ENCODE measurements at regions not wholly inside any gene's neighbourhood (a gene's known extent, or its start where the extent isn't known, plus 50 kb on each side); places are given as distances from the start of the nearest gene placed in this dataset.
A peak's percentile ranks its signal among the peaks of the same experiment; 100 is the strongest.

DNA sequence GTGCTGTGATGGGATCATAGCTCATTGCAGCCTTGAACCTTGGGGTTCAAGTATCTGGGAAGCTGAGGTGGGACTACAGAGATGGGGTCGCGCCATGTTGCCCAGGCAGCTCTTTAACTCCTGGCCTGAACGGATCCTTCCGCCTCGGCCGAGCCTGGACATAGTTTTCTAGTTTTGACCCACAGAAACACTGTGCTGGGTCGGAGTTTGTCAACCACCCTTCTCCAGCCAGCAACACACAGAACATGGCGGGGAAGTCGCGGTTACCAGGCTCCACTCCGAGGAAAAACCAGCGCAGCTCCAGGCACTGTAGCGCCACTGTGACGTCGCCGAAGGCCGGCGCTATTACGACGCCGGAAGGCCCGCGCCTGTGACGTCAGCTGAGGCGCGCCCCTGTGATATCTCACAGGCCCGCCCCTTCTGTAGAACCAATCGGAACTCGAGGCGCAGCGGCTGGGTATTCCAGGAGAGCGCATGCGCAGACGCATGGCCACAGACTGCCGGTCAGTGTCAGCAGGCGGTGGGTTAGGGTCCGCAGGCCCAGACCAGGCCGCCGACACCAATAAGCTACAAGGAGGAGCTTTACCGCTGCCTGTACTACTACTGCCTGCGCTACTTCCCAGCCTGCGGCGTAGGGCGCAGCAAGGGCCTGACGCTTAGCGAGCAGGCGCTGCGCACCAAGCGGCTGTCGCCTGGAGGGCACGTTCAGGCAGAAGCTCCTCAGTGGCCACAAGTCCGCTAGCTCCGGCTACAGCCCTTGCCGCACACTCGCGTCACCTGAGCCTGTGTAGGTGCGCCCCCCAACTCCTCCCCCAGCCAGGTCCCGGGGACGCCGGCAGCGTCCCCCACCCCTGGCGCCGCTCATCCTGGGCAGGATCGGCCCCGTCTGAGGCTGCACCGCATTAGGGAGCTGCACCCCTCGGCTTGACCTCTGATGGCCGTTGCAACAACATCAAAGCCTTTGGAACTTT is 135.2 kb upstream of the KCTD7 start (continued):
- TF ChIP-seq, protein P1, sequence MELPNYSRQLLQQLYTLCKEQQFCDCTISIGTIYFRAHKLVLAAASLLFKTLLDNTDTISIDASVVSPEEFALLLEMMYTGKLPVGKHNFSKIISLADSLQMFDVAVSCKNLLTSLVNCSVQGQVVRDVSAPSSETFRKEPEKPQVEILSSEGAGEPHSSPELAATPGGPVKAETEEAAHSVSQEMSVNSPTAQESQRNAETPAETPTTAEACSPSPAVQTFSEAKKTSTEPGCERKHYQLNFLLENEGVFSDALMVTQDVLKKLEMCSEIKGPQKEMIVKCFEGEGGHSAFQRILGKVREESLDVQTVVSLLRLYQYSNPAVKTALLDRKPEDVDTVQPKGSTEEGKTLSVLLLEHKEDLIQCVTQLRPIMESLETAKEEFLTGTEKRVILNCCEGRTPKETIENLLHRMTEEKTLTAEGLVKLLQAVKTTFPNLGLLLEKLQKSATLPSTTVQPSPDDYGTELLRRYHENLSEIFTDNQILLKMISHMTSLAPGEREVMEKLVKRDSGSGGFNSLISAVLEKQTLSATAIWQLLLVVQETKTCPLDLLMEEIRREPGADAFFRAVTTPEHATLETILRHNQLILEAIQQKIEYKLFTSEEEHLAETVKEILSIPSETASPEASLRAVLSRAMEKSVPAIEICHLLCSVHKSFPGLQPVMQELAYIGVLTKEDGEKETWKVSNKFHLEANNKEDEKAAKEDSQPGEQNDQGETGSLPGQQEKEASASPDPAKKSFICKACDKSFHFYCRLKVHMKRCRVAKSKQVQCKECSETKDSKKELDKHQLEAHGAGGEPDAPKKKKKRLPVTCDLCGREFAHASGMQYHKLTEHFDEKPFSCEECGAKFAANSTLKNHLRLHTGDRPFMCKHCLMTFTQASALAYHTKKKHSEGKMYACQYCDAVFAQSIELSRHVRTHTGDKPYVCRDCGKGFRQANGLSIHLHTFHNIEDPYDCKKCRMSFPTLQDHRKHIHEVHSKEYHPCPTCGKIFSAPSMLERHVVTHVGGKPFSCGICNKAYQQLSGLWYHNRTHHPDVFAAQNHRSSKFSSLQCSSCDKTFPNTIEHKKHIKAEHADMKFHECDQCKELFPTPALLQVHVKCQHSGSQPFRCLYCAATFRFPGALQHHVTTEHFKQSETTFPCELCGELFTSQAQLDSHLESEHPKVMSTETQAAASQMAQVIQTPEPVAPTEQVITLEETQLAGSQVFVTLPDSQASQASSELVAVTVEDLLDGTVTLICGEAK (IDR thresholded peaks at IDR 0.05; ENCODE audit: borderline replicate concordance), result peak; percentile 76; the same call in 1 of the 2 replicates
- no peak for TF ChIP-seq PBX3 (IDR thresholded peaks at IDR 0.05; ENCODE audit: insufficient replicate concordance, low read depth, low read length)
- TF ChIP-seq DPF2 (IDR thresholded peaks at IDR 0.05), result peak; percentile 62; the same call in 1 of the 2 replicates
- TF ChIP-seq, protein P2, sequence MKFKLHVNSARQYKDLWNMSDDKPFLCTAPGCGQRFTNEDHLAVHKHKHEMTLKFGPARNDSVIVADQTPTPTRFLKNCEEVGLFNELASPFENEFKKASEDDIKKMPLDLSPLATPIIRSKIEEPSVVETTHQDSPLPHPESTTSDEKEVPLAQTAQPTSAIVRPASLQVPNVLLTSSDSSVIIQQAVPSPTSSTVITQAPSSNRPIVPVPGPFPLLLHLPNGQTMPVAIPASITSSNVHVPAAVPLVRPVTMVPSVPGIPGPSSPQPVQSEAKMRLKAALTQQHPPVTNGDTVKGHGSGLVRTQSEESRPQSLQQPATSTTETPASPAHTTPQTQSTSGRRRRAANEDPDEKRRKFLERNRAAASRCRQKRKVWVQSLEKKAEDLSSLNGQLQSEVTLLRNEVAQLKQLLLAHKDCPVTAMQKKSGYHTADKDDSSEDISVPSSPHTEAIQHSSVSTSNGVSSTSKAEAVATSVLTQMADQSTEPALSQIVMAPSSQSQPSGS (IDR thresholded peaks at IDR 0.05; ENCODE audit: low read length), result 0 out of 2 replicates have a peak, but pooled peaks have one; percentile 26
- no peak for TF ChIP-seq FOS (IDR thresholded peaks at IDR 0.05; ENCODE audit: borderline replicate concordance, extremely low read depth, insufficient read length)
- TF ChIP-seq, protein P3, sequence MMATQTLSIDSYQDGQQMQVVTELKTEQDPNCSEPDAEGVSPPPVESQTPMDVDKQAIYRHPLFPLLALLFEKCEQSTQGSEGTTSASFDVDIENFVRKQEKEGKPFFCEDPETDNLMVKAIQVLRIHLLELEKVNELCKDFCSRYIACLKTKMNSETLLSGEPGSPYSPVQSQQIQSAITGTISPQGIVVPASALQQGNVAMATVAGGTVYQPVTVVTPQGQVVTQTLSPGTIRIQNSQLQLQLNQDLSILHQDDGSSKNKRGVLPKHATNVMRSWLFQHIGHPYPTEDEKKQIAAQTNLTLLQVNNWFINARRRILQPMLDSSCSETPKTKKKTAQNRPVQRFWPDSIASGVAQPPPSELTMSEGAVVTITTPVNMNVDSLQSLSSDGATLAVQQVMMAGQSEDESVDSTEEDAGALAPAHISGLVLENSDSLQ (IDR thresholded peaks at IDR 0.05), result no peak; the same call in 1 of the 2 replicates
- no peak for TF ChIP-seq NFIC (IDR thresholded peaks at IDR 0.05; ENCODE audit: low read depth, low read length)
- TF ChIP-seq IRF3 (IDR thresholded peaks at IDR 0.05), result 0 out of 2 replicates have a peak, but pooled peaks have one; percentile 9
- TF ChIP-seq SKIL (IDR thresholded peaks at IDR 0.05; ENCODE audit: low read depth, poor library complexity, severe bottlenecking), result no peak
- no peak for TF ChIP-seq NFXL1 (IDR thresholded peaks at IDR 0.05; ENCODE audit: borderline replicate concordance)
- no peak for TF ChIP-seq SMC3 (IDR thresholded peaks at IDR 0.05; ENCODE audit: borderline replicate concordance, low read length)
- TF ChIP-seq IRF5 (IDR thresholded peaks at IDR 0.05; ENCODE audit: borderline replicate concordance), result no peak
- TF ChIP-seq YY1 (IDR thresholded peaks at IDR 0.05; ENCODE audit: low read depth, low read length), result peak; percentile 90
- no peak for TF ChIP-seq EZH2 (IDR thresholded peaks at IDR 0.05; ENCODE audit: borderline replicate concordance, control insufficient read depth, low read depth, low read length)

Measured in GM12878 (cell line).